ENCODE measurements at regions not wholly inside any gene's neighbourhood (a gene's known extent, or its start where the extent isn't known, plus 50 kb on each side); places are given as distances from the start of the nearest gene placed in this dataset.

DNA sequence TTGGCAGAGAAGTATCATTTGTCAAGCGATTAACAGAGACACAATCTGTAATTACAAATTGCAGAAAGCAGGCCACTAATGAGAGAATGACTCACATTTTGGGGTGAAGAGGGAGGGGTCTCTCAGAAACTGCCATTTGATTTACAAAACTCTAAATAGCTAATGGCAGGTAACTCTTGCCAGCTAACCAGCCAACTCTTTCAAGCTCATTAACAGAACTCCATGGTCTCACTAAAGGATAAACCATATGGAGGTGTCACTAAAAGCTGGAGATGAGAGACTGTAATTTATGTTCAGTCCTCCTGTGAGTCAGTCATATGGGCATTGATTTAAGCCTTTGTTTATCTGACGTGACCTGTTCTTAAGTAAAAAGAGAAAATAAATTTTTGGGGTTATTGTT is 336.4 kb downstream of the FOXG1 start:
- Histone ChIP-seq H2AFZ (ENCODE audit: low read depth) (no peak overlapping the region), H3K9ac (no peak overlapping the region), H3K4me3 (IDR thresholded peaks at IDR 0.05; ENCODE audit: insufficient read depth, low read depth, low read length) (no peak overlapping the region), H3K27me3 (ENCODE audit: insufficient read depth, low read depth) (no peaks in the 10 kb centered on the region), H4K20me1 (ENCODE audit: insufficient read depth) (no peaks in the 10 kb centered on the region), H3K4me2 (no peak overlapping the region), H3K27ac (no peak overlapping the region), H3K4me1 (ENCODE audit: low read depth, poor library complexity, severe bottlenecking) (no peaks in the 10 kb centered on the region), H3K36me3 (ENCODE audit: insufficient read depth) (no peaks in the 10 kb centered on the region), H3K79me2 (ENCODE audit: insufficient read depth, low read depth) (no peaks in the 10 kb centered on the region)
- TF ChIP-seq, protein P1, sequence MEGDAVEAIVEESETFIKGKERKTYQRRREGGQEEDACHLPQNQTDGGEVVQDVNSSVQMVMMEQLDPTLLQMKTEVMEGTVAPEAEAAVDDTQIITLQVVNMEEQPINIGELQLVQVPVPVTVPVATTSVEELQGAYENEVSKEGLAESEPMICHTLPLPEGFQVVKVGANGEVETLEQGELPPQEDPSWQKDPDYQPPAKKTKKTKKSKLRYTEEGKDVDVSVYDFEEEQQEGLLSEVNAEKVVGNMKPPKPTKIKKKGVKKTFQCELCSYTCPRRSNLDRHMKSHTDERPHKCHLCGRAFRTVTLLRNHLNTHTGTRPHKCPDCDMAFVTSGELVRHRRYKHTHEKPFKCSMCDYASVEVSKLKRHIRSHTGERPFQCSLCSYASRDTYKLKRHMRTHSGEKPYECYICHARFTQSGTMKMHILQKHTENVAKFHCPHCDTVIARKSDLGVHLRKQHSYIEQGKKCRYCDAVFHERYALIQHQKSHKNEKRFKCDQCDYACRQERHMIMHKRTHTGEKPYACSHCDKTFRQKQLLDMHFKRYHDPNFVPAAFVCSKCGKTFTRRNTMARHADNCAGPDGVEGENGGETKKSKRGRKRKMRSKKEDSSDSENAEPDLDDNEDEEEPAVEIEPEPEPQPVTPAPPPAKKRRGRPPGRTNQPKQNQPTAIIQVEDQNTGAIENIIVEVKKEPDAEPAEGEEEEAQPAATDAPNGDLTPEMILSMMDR (conservative IDR thresholded peaks at IDR 0.05; ENCODE audit: low read depth, low read length) = no peak

DNA sequence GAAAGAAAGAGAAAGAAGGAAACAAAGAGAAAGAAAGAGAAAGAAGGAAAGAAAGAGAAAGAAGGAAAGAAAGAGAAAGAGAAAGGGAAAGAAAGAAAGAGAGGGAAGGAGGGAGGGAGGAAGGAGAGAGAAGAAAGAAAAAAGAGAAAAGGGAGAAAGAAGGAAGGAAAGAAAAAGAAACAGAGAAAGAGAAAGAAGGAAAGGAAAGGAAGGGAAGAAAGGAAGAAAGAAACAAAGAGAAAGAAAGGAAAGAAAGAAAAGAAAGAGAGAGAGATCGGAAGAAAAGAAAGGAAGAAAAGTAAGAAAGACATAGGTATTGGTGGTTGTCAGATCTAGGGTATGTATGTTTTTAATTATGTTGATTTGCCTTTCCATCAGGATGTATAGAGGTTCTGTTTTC is 342.3 kb downstream of the FOXG1 start:
- Histone ChIP-seq H3K27me3 (ENCODE audit: insufficient read depth, low read depth) (no peaks in the 10 kb centered on the region), H2AFZ (ENCODE audit: low read depth) (no peak overlapping the region), H3K27ac (no peak overlapping the region), H3K4me2 (no peak overlapping the region), H3K4me1 (ENCODE audit: low read depth, poor library complexity, severe bottlenecking) (no peaks in the 10 kb centered on the region), H4K20me1 (ENCODE audit: insufficient read depth) (no peaks in the 10 kb centered on the region), H3K36me3 (ENCODE audit: insufficient read depth) (no peaks in the 10 kb centered on the region), H3K79me2 (ENCODE audit: insufficient read depth, low read depth) (no peaks in the 10 kb centered on the region), H3K4me3 (IDR thresholded peaks at IDR 0.05; ENCODE audit: insufficient read depth, low read depth, low read length) (no peak overlapping the region), H3K9ac (no peak overlapping the region)
- TF ChIP-seq, protein P1 (conservative IDR thresholded peaks at IDR 0.05; ENCODE audit: low read depth, low read length) = no peak

DNA sequence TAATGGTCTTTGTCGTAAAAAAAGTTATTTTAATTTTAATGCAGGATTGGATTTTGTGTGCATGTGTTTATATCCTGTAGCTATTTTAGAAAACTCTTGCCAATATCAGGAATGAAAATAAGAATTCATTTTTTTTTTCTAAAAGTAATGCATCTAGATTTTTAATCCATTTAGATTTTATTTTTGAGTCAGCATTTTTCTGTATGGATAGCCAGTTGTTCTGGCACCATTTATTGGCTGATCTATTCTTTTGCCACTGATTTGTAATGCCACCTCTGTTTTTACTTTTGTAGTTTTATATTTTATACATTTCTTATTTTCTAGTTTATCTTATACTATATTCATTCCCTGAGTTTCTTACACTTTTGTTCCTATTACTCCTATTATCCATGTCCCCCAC is 343.0 kb downstream of the FOXG1 start:
- Histone ChIP-seq H3K4me1 (ENCODE audit: low read depth, poor library complexity, severe bottlenecking) (no peaks in the 10 kb centered on the region), H3K9ac (no peak overlapping the region), H2AFZ (ENCODE audit: low read depth) (no peak overlapping the region), H3K79me2 (ENCODE audit: insufficient read depth, low read depth) (no peaks in the 10 kb centered on the region), H3K27ac (no peak overlapping the region), H3K4me2 (no peak overlapping the region), H4K20me1 (ENCODE audit: insufficient read depth) (no peaks in the 10 kb centered on the region), H3K36me3 (ENCODE audit: insufficient read depth) (no peaks in the 10 kb centered on the region), H3K4me3 (IDR thresholded peaks at IDR 0.05; ENCODE audit: insufficient read depth, low read depth, low read length) (no peak overlapping the region), H3K27me3 (ENCODE audit: insufficient read depth, low read depth) (no peaks in the 10 kb centered on the region)
- TF ChIP-seq, protein P1 (conservative IDR thresholded peaks at IDR 0.05; ENCODE audit: low read depth, low read length) = no peak

DNA sequence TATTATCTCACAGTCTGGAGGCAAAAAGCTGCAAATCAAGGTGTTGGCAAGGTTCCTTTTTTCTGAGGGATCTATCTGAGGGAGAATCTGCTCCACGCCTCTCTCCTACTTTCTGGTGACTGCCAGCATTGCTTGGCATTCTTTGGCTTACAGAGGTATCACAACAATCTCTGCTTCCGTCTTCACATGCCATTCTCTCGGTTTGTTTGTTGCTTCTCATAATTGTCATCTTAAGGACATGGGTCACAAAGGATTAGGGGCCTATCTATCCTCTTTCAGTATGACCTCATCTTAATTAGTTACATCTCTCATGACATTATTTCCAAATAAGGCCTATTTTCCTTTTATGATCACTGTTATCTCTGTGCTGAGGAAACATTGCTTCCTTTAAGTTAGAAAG is 345.0 kb downstream of the FOXG1 start:
- TF ChIP-seq, protein P1 (conservative IDR thresholded peaks at IDR 0.05; ENCODE audit: low read depth, low read length) = no peak
- Histone ChIP-seq H2AFZ (ENCODE audit: low read depth) (no peak overlapping the region), H3K9ac (no peak overlapping the region), H3K36me3 (ENCODE audit: insufficient read depth) (no peaks in the 10 kb centered on the region), H4K20me1 (ENCODE audit: insufficient read depth) (no peaks in the 10 kb centered on the region), H3K4me3 (IDR thresholded peaks at IDR 0.05; ENCODE audit: insufficient read depth, low read depth, low read length) (no peak overlapping the region), H3K27me3 (ENCODE audit: insufficient read depth, low read depth) (no peaks in the 10 kb centered on the region), H3K4me1 (ENCODE audit: low read depth, poor library complexity, severe bottlenecking) (no peaks in the 10 kb centered on the region), H3K79me2 (ENCODE audit: insufficient read depth, low read depth) (no peaks in the 10 kb centered on the region), H3K27ac (no peak overlapping the region), H3K4me2 (no peak overlapping the region)

DNA sequence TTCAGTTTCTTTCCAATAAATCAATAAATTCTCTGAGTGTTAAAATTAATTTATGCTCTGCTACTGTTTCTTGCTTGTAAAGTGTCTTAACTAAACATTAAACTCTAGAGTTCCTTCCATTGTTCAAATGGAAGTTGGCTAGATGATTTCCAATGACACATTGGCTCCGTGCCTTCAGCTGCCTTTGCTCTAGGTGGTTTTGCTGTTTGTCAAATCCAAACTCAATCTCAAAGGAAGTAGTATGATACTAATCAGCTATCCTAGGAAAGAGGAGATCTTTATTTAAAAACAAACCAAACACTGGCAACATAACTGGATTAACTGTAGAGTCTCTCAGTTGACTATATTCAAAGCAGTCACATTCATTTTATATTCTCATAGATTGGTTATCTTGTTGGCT is 356.4 kb downstream of the FOXG1 start:
- H3K4me3 ChIP-seq (IDR thresholded peaks at IDR 0.05; ENCODE audit: insufficient read depth, low read depth, low read length) = no peak overlapping the region
- H3K79me2 ChIP-seq (ENCODE audit: insufficient read depth, low read depth) = no peaks in the 10 kb centered on the region
- H3K4me1 ChIP-seq (ENCODE audit: low read depth, poor library complexity, severe bottlenecking) = no peaks in the 10 kb centered on the region
- H4K20me1 ChIP-seq (ENCODE audit: insufficient read depth) = no peaks in the 10 kb centered on the region
- H3K27me3 ChIP-seq (ENCODE audit: insufficient read depth, low read depth) = no peaks in the 10 kb centered on the region
- no peaks in the 10 kb centered on the region for H3K36me3 ChIP-seq (ENCODE audit: insufficient read depth)
- TF ChIP-seq, protein P1 (conservative IDR thresholded peaks at IDR 0.05; ENCODE audit: low read depth, low read length) = no peak
- H3K4me2 ChIP-seq = no peak overlapping the region
- H2AFZ ChIP-seq (ENCODE audit: low read depth) = no peak overlapping the region
- no peak overlapping the region for H3K9ac ChIP-seq
- H3K27ac ChIP-seq = no peak overlapping the region

Data from KMS-11 (cell line).